ENCODE measurements at regions not wholly inside any gene's neighbourhood (a gene's known extent, or its start where the extent isn't known, plus 50 kb on each side); places are given as distances from the start of the nearest gene placed in this dataset.

DNA sequence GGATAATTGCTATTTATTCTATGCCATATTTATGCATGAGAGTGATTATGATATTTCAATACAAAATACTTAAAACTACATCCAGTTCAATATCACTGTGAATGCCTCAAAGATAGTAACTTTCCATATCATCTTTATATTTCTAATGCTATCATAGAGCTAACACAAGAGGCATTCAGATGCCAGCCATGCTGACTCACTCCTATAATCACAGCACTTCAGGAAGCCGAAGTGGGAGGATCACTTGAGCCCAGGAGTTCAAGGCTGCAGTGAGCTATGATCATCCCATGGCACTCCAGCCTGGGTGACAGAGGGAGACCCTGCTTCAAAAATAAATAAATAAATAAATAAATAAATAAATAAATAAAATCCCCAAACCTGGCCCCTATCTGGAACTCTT lies 498.7 kb downstream of the EPHA3 start:
- TF ChIP-seq TOX (CRISPR knock-in tag; IDR thresholded peaks at IDR 0.05; ENCODE audit: borderline replicate concordance) (no peak), PPARA (CRISPR knock-in tag; IDR thresholded peaks at IDR 0.05; ENCODE audit: borderline replicate concordance) (no peak), TCF4 (CRISPR knock-in tag; IDR thresholded peaks at IDR 0.05; ENCODE audit: borderline replicate concordance) (no peak), ARNTL (CRISPR knock-in tag; IDR thresholded peaks at IDR 0.05; ENCODE audit: borderline replicate concordance, low read depth) (no peak), GLIS3 (CRISPR knock-in tag; IDR thresholded peaks at IDR 0.05) (no peak)
- TF ChIP-seq, protein P1, sequence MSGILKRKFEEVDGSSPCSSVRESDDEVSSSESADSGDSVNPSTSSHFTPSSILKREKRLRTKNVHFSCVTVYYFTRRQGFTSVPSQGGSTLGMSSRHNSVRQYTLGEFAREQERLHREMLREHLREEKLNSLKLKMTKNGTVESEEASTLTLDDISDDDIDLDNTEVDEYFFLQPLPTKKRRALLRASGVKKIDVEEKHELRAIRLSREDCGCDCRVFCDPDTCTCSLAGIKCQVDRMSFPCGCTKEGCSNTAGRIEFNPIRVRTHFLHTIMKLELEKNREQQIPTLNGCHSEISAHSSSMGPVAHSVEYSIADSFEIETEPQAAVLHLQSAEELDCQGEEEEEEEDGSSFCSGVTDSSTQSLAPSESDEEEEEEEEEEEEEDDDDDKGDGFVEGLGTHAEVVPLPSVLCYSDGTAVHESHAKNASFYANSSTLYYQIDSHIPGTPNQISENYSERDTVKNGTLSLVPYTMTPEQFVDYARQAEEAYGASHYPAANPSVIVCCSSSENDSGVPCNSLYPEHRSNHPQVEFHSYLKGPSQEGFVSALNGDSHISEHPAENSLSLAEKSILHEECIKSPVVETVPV (CRISPR knock-in tag; IDR thresholded peaks at IDR 0.05), result no peak

Data from SK-N-SH treated with all-trans-retinoic acid at 6 μM for 48 hours (cell line).